GM06990 (cell line): ENCODE measurements at regions not wholly inside any gene's neighbourhood (a gene's known extent, or its start where the extent isn't known, plus 50 kb on each side); places are given as distances from the start of the nearest gene placed in this dataset.

ENCODE experiments used
- DNase-seq: peaks from one replicate; pipeline ENCODE4 v3.0.0-alpha.2; 2011; ENCODE audit not compliant: insufficient read length; ENCODE audit errors: extremely low read depth
- H3K27me3 ChIP-seq: replicated peaks from 2 replicates; pipeline ENCODE4 v1.6.0; 2011; ENCODE audit warnings: low read length; ENCODE audit not compliant: control insufficient read depth, insufficient read depth
- H3K36me3 ChIP-seq: 2 replicates; pipeline ENCODE4 v1.5.1; 2011; ENCODE audit warnings: low read length; ENCODE audit not compliant: control insufficient read depth, insufficient read depth
- H3K4me3 ChIP-seq: replicated peaks from 2 replicates; pipeline ENCODE4 v1.5.1; 2011; ENCODE audit warnings: low read depth, mild to moderate bottlenecking, control low read depth, low read length
- TF ChIP-seq, protein P1 (sequence below): IDR thresholded peaks from 2 replicates; pipeline ENCODE4 v1.5.1; 2011; ENCODE audit warnings: low read length, control low read depth, mild to moderate bottlenecking, inconsistent platforms; ENCODE audit not compliant: insufficient read depth, poor library complexity, severe bottlenecking

DNA sequence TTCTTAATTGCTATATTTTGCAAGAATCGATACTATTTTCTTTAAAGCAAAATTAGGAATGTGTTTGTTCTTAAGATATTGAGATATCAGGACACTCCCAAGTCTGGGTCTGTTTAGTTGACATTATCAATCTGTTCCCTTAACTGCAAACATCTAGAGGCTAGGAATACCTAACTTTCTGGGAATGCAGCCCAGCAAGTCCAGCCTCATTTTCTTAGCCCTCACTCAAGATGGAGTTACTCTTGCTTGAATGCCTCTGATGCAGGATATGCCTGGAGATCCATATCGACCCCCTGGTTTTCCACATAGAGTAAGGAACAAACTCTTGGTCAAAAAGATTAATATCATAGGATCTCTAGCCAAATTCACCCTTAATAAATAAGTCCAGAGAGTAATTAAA, 305.3 kb upstream of the COBL start:
- TF ChIP-seq, protein P1, sequence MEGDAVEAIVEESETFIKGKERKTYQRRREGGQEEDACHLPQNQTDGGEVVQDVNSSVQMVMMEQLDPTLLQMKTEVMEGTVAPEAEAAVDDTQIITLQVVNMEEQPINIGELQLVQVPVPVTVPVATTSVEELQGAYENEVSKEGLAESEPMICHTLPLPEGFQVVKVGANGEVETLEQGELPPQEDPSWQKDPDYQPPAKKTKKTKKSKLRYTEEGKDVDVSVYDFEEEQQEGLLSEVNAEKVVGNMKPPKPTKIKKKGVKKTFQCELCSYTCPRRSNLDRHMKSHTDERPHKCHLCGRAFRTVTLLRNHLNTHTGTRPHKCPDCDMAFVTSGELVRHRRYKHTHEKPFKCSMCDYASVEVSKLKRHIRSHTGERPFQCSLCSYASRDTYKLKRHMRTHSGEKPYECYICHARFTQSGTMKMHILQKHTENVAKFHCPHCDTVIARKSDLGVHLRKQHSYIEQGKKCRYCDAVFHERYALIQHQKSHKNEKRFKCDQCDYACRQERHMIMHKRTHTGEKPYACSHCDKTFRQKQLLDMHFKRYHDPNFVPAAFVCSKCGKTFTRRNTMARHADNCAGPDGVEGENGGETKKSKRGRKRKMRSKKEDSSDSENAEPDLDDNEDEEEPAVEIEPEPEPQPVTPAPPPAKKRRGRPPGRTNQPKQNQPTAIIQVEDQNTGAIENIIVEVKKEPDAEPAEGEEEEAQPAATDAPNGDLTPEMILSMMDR, result no peak
- Histone ChIP-seq H3K36me3 (no peaks in the 10 kb centered on the region), H3K4me3 (no peak overlapping the region), H3K27me3 (no peaks in the 10 kb centered on the region)
- DNase-seq, result no peak

DNA sequence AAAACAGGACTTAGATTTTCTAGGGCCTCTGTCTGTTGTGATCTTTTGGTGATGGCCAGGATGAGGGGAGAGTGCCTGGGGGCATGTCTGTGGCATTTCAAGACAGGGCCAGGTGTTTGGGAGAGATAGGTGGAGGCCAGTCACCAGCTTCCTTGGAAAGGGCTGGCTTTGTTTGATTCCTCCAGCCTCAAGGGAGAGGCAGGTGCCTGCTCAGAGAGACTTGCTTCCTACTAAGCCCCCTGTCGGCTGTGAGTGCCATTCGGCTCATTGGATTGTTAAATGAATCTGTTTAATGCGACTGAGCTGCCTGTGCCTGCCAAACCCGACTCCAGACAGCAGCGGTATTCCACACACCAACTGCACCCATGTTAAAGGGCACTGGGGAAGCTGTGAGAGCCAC, 304.1 kb upstream of the COBL start:
- TF ChIP-seq, protein P1, result no peak
- H3K36me3 ChIP-seq, result no peaks in the 10 kb centered on the region
- no peaks in the 10 kb centered on the region for H3K27me3 ChIP-seq
- no peak overlapping the region for H3K4me3 ChIP-seq
- no peak for DNase-seq

- TF ChIP-seq, protein P1, result no peak
- H3K36me3 ChIP-seq, result no peaks in the 10 kb centered on the region
- H3K4me3 ChIP-seq, result no peak overlapping the region
- DNase-seq, result no peak
- no peaks in the 10 kb centered on the region for H3K27me3 ChIP-seq
Measured at GRCh38 chr7:51619880-51620279, 303.3 kb upstream of the COBL start.

- no peak for DNase-seq
- H3K27me3 ChIP-seq, result no peaks in the 10 kb centered on the region
- no peaks in the 10 kb centered on the region for H3K36me3 ChIP-seq
- no peak overlapping the region for H3K4me3 ChIP-seq
- TF ChIP-seq, protein P1, result no peak
Measured at GRCh38 chr7:51617686-51618085, 301.1 kb upstream of the COBL start.

- no peak for DNase-seq
- Histone ChIP-seq H3K4me3 (no peak overlapping the region), H3K36me3 (no peaks in the 10 kb centered on the region), H3K27me3 (no peaks in the 10 kb centered on the region)
- TF ChIP-seq, protein P1, result no peak
Measured at GRCh38 chr7:51613911-51614357, 297.3 kb upstream of the COBL start.

GRCh38 chr7:51611937-51612336, 295.3 kb upstream of the COBL start:
- DNase-seq, result no peak
- Histone ChIP-seq H3K36me3 (no peaks in the 10 kb centered on the region), H3K27me3 (no peaks in the 10 kb centered on the region), H3K4me3 (no peak overlapping the region)
- TF ChIP-seq, protein P1, result no peak
